GF-D8 (cell line): ENCODE measurements at regions not wholly inside any gene's neighbourhood (a gene's known extent, or its start where the extent isn't known, plus 50 kb on each side); places are given as distances from the start of the nearest gene placed in this dataset.
"Not testable (repeated sequence)": the region's sequence is repeated elsewhere in the genome, so short reads cannot be mapped to it uniquely, and the experiment has no call there.

Experiments used
- DNase-seq: peaks from one replicate; lab custom pipeline; 2025; lab: John Stamatoyannopoulos, UW

DNA sequence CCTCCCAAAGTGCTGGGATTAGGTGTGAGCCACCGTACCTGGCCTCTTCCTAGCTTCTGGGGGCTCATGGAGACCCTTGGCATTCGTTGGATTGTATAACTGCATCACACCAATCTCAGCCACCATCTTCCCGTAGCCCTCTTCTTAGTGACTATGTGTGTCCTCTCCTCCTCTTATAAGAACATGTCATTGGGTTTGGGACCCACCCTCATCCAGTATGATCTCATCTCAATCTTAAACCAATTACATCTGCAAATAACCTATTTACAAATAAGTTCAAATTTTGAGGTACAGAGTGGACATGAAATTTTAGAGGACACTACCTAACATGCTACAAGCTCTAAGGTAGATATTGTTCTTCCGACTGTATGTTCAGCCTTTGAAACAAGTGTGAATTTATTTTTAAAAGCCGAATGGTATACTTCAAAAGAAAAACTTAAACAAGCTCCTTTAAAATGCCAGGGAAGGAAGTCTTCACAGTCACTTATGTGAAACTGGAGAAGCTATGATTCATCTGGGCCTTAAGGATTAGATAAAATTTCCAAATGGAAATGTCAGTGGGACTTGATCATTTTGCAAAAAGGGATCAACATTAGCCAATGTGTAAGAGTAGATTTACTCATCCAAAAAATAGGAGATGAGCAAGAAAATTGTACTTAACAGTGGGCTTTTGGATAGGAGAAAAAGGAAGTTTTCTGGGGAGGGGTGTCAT, 225.7 kb downstream of the MEX3B start:
- no peak for DNase-seq

DNA sequence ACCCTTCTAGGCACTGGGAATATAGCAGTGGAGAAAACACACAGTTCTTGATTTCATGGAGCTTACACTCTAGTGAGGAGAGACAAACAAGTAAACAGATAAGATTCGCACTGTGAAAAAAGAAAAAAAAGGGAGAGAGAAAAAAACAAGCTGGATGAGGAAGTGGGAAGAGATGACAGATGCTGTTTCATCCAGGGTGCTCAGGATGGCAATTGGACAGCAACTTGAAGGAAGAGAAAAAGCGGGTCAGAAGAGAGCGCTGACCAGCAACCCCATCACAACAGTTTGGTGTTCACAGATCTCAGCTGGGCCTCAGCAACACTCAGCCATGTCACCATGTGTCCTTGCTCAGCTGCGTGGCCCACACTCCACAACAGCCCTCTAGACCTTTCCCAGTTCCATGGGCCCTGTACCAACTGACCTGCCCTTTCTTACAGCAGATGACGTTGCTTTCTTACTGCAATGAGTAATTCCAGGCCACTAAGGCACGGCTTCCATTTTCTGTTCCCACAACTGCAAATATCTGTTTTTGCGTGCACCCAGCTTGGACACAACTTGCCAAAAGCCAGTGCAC, 230.8 kb downstream of the MEX3B start:
- no peak for DNase-seq

DNA sequence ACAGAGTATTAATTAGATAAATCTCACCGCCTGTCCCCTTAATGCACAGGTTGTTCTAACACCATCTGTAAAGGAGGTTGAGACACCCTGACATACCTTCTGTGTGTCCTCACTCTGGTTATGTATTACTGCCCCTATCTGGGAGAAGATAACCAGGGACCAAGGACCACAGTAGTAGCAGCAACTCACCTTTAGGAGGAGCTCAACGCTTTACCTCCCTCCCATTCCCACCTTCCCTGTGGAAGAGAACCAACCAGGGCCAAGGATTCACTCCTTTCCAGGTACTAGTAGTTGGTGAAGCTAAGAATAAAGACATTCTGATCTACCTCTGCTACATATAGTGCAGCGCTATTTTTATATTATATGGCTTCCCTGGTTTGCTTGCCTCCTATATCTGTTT, 232.6 kb downstream of the MEX3B start:
- no peak for DNase-seq

DNA sequence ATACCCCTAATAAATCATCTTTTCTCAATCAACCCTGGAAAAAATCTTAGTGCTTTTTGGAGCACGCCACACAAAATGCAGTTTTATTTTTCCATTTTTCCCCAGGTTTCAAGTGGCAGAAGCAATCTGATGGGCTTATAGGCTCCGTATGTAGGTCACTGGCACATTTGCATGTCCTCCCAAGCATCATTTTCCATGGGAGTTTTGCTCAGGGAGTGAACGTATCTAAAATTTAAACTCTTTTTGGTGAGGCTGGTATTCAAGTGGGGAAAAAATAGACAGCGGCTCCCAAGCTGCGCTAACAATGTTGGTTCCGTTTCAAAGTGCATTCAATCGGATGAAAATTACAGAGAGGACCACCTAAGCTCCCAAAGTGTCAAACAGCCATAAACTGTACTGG, 233.4 kb downstream of the MEX3B start:
- DNase-seq: no peak

DNA sequence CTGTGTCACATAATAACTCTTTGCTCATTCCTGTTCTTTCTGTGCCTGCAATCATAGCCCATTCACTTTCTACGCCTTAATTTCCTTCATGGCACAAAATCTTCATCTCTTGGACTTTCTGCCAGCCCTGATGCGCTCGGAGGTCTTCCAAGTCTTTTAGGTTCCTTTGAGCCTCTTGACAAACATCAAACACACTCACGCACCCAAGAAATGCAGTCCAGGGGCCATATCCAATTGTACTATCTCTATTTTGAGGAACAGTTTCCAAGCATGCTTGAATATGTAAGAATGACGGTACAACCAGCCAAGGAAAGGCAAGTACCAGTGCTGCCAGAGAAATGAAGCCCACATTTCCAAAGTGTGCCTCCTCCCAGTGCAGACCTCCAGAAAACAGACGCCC, 234.1 kb downstream of the MEX3B start:
- DNase-seq: no peak

DNA sequence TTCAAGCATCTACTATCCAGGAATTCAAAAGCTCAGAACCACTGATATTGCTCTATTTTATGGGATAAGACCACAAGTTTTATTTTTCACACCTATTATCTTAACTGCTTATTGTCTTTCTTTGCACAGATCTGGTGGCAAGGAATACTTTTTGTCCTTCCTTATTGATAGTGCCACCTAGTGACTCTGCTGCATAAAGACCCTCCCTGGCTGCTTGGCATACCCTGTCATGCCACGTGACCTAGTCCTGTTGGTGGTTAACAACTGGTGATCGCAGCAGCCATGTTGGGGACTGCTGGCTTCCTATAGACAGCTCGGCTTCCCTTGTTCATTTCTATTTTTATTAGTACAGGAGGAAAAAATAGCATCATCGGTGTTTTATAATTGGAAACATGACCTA, 236.3 kb downstream of the MEX3B start:
- DNase-seq: no peak

DNA sequence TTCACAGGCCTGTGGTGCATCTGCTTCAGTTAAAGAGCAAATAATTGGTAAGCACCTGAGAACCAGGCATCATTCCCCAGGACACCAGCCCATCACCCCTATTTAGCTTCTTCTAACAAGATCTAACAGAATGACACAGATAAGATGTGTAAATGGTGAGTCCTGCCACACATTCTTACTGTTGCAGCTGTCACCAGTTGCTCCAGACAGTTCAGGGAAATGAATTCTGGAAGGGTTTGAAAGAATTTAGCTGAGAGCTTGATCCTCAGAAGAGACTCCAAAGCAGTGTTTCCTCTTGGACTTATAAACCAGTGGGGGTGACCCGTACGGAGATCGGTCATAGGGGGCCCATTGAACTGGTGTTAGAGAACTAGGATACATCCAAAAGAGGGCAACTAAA, 238.0 kb downstream of the MEX3B start:
- no peak for DNase-seq

DNA sequence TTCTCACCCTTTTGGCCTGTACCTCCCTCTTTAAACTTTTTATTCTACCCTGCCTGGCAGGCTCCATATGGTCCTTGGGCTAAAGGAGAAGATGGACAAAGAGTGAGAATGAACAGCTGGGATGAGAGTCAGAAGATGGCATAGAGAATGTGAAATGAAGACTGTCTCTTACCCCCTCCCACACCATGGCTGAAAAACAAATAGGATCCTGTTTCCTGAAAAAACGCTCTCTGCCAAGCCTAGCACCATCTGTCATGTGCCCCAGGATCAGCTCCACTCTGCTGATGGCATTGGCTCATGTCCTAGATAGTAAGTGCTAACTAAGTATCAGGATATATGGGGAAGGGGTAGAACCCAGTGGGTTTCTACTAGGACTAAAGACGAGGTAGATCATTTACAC, 238.6 kb downstream of the MEX3B start:
- DNase-seq: no peak

DNA sequence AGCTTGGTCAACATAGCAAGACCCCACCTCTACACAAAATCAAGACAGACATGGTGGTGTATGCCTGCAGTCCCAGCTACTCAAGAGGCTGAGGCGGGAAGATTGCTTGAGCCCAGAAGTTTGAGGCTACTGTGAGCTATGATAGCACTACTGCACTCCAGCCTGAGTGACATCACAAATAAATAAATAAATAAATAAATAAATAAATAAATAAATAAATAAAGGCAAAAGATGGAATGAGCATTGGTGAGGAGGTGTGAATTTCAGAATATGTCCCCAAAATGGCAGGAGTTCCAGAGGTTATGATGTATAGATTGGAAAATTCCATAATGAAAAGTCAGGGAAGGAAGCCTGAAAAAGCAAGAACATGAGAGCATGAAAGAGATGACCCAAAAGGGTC, 249.9 kb downstream of the MEX3B start:
- DNase-seq: no peak

DNA sequence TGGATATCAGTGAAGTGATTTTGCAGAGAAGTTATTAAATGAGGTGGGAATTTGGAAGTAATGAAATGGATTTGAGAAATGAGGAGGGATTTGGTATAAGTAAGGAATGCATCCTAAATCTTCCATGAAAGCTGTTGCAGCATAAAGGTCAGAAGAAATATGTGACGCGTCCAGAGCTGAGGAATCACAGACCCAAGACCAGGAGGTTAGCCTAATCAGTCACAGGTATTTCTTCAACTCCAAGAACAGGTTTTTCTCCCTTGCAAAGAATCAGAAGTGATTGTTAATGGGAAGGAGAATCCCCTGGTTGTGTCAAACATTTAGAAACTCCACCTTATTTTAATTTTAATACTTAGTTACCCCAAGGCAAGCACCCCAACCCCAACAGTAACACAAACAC, 253.2 kb downstream of the MEX3B start:
- no peak for DNase-seq

DNA sequence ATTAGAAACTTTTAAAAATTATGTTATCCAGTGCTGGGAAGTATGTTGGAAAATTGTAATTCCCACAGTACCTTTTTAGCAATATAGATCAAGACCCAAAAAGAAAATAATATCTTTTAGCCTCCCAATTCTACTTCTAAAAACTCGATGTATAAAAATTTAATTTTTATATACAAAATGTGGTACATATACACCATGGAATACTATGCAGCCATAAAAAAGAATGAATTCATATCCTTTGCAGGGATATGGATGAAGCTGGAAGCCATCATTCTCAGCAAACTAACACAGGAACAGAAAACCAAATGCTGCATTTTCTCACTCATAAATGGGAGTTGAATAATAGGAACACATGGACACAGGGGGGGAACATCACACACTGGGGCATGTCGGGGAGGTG, 254.5 kb downstream of the MEX3B start:
- not testable (repeated sequence) for DNase-seq

DNA sequence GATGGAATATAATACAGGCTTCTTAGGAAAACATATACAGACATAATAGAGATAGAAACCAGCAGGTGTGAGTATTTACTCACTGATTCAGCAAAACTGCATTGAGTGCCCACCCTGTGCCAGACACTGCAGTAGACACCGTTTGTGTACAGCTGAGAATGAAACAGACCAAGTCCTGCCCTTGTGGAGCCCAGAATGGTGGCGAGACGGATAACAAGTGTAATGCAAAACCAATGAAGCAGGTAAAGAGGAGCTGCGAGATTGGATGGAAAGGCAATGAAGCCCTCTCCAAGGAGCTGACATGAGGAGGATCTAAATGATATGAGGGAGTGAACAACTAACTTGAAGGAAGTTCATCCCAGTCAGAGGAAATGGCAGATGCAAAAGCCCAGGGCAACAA, 256.4 kb downstream of the MEX3B start:
- no peak for DNase-seq

DNA sequence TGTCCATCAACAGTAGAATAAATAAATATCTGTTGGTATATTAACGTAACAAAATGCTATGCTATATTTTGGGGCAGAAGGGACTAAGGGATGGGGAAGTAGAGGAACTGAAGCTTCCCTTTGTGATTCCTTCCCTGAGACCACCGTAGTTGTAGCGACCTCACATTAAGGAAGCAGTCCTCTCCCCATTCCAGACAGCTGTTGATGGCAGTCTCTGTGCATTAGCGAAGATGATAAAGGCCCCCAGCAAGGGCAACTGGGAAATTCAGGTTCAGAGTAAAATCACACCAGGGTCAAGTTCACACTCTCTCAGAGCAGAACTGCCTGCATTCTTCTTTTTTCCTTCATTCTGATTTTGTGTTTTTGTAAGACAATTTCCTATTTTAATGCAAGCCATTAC, 259.0 kb downstream of the MEX3B start:
- no peak for DNase-seq

DNA sequence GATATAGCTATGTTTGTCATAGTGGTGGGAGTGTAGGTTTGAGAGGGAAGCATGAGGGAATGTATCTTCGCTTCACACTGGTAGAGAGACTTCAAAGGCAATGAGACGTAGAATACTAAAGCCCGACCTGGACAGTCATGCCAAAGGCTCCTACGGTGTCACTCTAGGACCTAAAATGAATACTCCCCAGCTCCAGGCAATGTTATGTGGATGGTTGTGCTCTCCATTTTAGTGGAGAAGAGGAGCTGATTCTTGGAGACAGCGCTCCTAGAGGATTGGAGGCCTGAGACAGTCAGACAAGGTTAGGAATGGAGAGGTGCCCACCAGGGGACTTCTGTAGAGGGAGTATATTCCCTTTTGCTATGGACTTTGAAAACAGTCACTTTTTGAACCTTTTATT, 260.1 kb downstream of the MEX3B start:
- DNase-seq: no peak

DNA sequence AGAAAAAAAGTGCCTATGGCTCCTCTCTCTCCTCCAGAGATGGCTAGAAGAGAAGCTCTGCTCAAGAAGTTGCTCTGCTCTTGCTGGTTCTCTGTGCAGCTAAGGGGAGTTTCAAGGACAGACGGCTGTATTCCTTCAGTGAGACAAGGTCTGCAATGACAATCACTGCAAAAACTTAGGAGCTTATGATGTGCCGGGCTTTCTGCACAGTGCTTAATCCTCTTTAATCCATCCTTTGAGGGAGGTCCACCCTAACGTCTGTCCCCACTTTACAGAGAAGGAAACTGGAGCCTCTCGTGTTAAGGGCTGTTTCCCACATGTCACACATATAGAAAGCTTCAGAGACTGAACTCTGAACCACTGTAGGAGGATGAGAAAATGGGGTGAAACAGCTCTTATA, 260.6 kb downstream of the MEX3B start:
- DNase-seq: no peak

DNA sequence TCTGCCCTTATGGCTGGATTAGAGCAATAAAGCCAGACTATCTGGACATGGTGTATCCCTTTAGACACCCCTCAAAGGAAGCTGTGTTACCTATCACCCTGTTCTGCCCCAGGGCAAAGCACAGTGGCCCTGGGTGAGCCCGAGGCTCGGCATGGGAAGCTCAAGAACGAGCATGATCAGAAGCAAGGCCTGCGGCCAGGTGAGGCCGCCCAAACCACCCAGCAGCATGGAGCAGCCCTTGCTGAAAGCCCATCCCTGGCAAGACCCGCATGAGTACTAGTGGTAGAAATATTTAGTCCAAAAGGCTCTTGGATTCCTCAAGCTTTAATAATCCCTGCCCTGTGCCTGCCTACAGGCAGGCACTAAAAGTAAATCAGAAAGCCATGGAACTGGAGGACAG, 261.1 kb downstream of the MEX3B start:
- DNase-seq: no peak

DNA sequence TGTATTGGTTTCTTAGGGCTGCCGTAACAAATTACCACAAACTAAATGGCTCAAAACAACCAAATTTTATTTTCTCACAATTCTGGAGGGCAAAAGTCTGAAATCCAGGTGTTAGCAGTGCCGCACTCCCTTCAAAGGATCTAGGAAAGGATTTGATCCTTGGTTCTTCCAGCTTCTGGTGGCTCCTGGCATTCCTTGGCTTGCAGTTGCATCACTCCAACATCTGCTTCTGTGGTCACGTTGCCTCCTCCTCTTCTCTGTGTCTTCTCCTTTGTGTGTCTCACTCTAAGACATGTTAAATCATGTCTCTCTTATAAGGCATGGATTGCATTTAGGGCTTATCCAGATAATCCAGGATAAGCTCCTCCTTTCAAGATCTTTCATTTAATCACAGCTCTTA, 262.2 kb downstream of the MEX3B start:
- DNase-seq: no peak

DNA sequence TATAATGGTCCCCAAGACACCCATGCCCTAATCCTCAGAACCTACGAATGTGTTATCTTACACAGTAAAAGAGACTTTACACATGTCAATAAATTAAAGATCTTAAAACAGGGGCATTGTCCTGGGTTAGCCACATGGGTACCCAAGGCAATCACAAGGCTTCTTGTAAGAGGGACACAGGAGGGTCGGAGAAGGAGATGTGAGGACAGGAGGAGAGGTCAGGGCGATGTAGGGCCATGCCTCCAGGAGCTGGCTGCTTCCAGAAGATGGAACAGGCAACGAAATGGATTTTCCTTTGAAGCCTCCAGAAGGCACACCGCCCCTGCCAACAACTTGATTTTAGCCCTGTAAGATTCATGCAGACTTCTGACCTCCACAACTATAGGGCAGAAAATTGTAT, 262.7 kb downstream of the MEX3B start:
- DNase-seq: no peak

DNA sequence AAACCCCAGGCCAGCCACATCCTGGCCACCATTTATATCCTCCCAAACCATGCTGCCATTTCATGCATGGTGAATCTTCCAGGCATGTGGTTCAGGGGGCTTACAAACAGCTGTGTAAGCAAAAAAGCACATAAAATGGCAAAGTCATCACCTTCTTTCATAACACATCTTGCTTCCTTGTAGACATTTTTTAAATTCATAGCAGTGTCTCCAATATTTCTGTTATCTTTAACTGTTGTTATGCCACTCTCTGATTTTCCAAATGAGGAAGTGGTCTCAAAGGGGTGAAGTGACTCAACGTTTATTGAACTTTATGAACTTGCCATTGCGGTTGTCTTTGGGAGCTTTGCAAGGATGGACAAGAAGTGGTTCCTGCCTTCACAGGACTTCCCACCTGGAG, 264.4 kb downstream of the MEX3B start:
- no peak for DNase-seq

DNA sequence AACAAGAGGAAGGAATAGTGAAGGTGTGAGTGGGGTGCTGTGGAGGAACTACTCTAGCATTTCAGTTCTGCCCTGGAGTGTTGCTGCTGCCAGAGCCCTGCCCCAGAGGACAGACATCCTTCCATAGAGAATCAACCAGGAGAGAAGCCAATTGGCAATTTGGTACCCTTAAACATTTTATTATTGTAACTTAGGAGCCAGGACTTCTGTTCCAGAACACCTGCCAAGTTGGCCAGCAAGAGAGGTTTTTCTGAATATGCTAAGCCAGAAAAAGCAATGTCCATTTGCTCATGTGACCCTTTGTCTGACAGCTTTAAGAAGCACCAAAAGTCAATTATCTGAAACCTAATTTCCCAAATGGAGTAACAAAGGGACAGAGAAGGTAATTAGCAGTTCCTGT, 264.9 kb downstream of the MEX3B start:
- DNase-seq: no peak

DNA sequence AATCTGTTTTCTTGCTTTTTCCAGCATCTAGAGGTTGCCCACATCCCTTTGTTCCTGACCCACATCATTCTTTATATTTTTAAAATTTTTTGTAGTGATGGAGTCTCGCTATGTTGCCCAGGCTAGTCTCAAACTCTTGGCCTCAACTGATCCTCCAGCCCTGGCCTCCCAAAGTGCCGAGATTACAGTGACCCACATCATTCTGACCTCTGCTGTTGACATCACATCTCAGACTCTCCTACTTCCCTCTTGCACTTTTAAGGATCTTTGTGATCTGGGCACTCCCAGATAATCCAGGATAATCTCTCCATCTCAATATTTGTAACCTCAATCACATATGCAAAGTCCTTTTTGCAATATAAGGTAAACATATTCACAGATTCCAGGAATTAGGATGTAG, 266.6 kb downstream of the MEX3B start:
- no peak for DNase-seq

DNA sequence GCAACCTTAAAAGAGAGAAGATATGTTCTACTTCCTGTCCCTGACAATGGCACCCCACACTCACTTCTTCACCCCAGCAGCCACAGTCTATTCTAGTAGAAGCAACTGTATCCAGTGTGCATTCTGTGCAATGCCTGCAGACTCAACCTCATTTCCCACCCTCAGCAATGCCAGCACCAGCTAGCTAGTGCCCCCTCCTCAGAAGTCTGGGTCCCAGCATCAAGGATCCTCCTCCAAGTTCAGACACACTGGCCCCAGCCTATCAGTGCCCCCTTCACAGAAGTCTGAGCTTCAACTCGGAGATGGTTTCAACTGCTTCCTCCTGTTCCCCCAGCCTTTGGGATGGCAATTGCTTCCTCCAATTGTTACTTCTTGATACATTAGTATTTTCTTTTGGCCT, 268.3 kb downstream of the MEX3B start:
- DNase-seq: no peak

DNA sequence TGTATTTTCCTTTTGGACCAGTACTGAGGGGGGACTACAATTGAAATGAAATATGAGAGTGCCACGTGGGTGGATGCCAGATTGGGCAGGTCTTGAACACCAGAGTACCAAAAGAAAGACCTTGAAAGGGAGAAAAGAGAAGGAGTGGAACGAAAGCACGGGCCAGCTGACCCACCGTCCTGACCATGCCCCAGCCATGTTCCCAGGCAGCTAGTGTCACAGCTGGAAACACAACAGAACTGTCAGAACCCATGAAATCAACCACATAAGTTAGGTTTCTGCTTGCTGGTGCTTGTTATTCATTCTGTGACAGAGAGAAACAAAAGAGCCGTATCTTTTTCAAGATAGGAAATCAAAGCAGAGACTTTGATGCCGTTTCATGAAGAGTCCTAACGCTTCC, 268.8 kb downstream of the MEX3B start:
- no peak for DNase-seq

DNA sequence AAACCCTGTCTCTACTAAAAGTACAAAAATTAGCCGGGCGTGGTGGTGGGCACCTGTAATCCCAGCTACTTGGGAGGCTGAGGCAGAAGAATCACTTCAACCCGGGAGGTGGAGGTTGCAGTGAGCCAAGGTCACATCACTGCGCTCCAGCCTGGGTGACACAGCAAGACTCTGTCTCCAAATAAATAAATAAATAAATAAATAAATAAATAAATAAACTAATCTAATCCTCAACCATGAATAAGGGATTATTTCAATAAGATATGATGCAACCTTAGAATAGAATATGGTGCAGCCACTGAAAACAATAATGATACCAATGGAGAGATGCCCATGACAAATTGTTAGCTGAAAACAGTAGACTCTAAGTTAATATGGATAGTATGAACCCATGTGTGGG, 270.0 kb downstream of the MEX3B start:
- DNase-seq: not testable (repeated sequence)
